ENCODE measurements at regions not wholly inside any gene's neighbourhood (a gene's known extent, or its start where the extent isn't known, plus 50 kb on each side); places are given as distances from the start of the nearest gene placed in this dataset.

GRCh38 chr4:131382839-131383238 is 1766.3 kb upstream of the PCDH10 start:
- DNase-seq (ENCODE audit: low spot score in 2 of 2) = no peak
- Histone ChIP-seq H3K4me1 (no peaks in the 10 kb centered on the region), H3K9me3 (no peaks in the 10 kb centered on the region), H3K27ac (no peak overlapping the region), H3K27me3 (no peaks in the 10 kb centered on the region), H3K4me3 (no peak overlapping the region), H3K36me3 (no peaks in the 10 kb centered on the region)
- intact Hi-C loops (cut with DNase I; ENCODE audit: low total_unique reads) = no loop called here
- TF ChIP-seq POLR2A (IDR thresholded peaks at IDR 0.05) = no peak
- TF ChIP-seq, protein P1, sequence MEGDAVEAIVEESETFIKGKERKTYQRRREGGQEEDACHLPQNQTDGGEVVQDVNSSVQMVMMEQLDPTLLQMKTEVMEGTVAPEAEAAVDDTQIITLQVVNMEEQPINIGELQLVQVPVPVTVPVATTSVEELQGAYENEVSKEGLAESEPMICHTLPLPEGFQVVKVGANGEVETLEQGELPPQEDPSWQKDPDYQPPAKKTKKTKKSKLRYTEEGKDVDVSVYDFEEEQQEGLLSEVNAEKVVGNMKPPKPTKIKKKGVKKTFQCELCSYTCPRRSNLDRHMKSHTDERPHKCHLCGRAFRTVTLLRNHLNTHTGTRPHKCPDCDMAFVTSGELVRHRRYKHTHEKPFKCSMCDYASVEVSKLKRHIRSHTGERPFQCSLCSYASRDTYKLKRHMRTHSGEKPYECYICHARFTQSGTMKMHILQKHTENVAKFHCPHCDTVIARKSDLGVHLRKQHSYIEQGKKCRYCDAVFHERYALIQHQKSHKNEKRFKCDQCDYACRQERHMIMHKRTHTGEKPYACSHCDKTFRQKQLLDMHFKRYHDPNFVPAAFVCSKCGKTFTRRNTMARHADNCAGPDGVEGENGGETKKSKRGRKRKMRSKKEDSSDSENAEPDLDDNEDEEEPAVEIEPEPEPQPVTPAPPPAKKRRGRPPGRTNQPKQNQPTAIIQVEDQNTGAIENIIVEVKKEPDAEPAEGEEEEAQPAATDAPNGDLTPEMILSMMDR (IDR thresholded peaks at IDR 0.05) = no peak
- no peak for TF ChIP-seq POLR2AphosphoS5 (IDR thresholded peaks at IDR 0.05)

DNA sequence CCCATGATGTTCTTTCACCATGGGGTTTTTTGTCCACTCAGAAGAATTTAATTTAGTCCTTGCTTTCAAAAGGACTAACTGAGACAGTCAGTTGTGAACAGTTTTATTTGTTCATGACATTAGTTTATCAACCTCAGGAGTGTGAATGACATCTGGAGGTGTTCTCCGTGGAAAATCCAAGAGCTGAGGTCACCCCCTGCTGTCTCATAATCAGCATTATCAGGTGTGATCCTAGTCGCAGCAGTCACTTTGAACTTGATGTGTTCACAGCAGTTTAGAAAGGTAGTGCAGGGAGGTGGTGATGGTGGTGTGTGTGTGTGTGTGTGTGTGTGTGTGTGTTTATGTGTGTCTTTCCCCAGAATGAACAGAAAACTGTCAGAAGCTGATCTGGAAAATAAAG is 1760.8 kb upstream of the PCDH10 start:
- intact Hi-C loops (cut with DNase I; ENCODE audit: low total_unique reads) = no loop called here
- Histone ChIP-seq H3K36me3 (no peaks in the 10 kb centered on the region), H3K4me1 (no peaks in the 10 kb centered on the region), H3K9me3 (no peaks in the 10 kb centered on the region), H3K27me3 (no peaks in the 10 kb centered on the region), H3K4me3 (no peak overlapping the region), H3K27ac (no peak overlapping the region)
- no peak for TF ChIP-seq POLR2A (IDR thresholded peaks at IDR 0.05)
- no peak for TF ChIP-seq POLR2AphosphoS5 (IDR thresholded peaks at IDR 0.05)
- TF ChIP-seq, protein P1 (IDR thresholded peaks at IDR 0.05) = no peak
- no peak for DNase-seq (ENCODE audit: low spot score in 2 of 2)

DNA sequence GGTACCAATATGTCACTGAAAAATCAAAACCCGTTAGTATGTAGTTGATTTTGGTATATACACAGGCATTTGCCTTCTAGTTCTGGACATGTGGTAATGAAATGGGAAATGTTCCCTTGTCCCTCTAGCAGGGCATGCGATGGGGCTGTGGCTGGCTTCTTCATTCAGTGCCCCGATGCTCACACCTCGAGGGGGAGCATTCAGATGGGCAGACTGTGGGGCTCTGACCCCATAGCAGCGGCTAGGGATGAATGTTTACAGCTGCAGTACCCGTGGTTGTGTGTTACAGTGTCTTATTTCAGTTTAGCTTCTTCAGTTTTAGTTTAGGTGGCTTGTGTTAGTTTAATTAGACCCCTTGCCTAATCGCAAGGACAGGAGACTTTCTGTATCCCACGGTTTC is 1741.0 kb upstream of the PCDH10 start:
- intact Hi-C loops (cut with DNase I; ENCODE audit: low total_unique reads) = loop anchor here (10.0 kb wide), 1 partner anchor 593 kb away; no protein-coding TSS in a partner anchor
- Histone ChIP-seq H3K9me3 (peaks cover 0 to 4% of the 10 kb centered on the region in 2 donors), H3K4me1 (no peaks in the 10 kb centered on the region), H3K27me3 (no peaks in the 10 kb centered on the region), H3K27ac (no peak overlapping the region), H3K36me3 (no peaks in the 10 kb centered on the region), H3K4me3 (no peak overlapping the region)
- no peak for DNase-seq (ENCODE audit: low spot score in 2 of 2)
- TF ChIP-seq POLR2A (IDR thresholded peaks at IDR 0.05) (no peak), POLR2AphosphoS5 (IDR thresholded peaks at IDR 0.05) (no peak)
- TF ChIP-seq, protein P1 (IDR thresholded peaks at IDR 0.05) = no peak

GRCh38 chr4:131411393-131411792 is 1737.7 kb upstream of the PCDH10 start:
- H3K27ac ChIP-seq = no peak overlapping the region
- no peak overlapping the region for H3K4me3 ChIP-seq
- no peaks in the 10 kb centered on the region for H3K36me3 ChIP-seq
- H3K4me1 ChIP-seq = no peaks in the 10 kb centered on the region
- no peak for TF ChIP-seq POLR2AphosphoS5 (IDR thresholded peaks at IDR 0.05)
- TF ChIP-seq, protein P1 (IDR thresholded peaks at IDR 0.05) = no peak
- TF ChIP-seq POLR2A (IDR thresholded peaks at IDR 0.05) = no peak
- peaks cover 4% of the 10 kb centered on the region in 2 donors for H3K9me3 ChIP-seq
- DNase-seq (ENCODE audit: low spot score in 2 of 2) = no peak
- H3K27me3 ChIP-seq = no peaks in the 10 kb centered on the region
- intact Hi-C loops (cut with DNase I; ENCODE audit: low total_unique reads) = no loop called here

DNA sequence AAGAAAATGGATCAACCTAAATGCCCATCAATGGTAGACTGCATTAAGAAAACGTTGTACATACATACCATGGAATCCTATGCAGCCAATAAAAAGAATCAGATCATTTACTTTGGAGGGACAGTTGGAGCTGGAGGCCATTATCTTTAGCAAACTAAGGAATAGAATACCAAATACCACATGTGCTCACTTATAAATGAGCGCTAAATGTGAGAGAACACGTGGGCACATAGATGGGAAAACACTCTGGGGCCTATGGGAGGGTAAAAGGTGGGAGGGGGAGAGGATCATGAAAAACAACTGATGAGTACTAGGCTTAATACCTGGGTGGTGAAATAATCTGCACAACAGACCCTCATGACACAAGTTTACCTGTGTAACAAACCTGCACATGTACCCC is 1729.9 kb upstream of the PCDH10 start:
- intact Hi-C loops (cut with DNase I; ENCODE audit: low total_unique reads) = no loop called here
- TF ChIP-seq, protein P1 (IDR thresholded peaks at IDR 0.05) = no peak
- no peak for TF ChIP-seq POLR2A (IDR thresholded peaks at IDR 0.05)
- TF ChIP-seq POLR2AphosphoS5 (IDR thresholded peaks at IDR 0.05) = no peak
- H3K4me3 ChIP-seq = no peak overlapping the region
- H3K4me1 ChIP-seq = no peaks in the 10 kb centered on the region
- no peak overlapping the region for H3K27ac ChIP-seq
- no peaks in the 10 kb centered on the region for H3K27me3 ChIP-seq
- H3K36me3 ChIP-seq = no peaks in the 10 kb centered on the region
- DNase-seq (ENCODE audit: low spot score in 2 of 2) = no peak
- H3K9me3 ChIP-seq = peaks cover 4 to 13% of the 10 kb centered on the region in 2 donors
